Activated CD4-positive, alpha-beta T cell treated with anti-CD3 and anti-CD28 coated beads, Interleukin-2, amount 50 U/mL, for 48 hours (primary cell): ENCODE measurements at regions not wholly inside any gene's neighbourhood (a gene's known extent, or its start where the extent isn't known, plus 50 kb on each side); places are given as distances from the start of the nearest gene placed in this dataset.

Experiments
- DNase-seq, 2 experiments: peaks; one replicate each; pipeline ENCODE4 v3.0.0-alpha.2; 2020

GRCh38 chr3:76078101-76078500, 292.8 kb upstream of the ZNF717 start:
- DNase-seq, result no peak

GRCh38 chr3:76083992-76084391, 298.6 kb upstream of the ZNF717 start:
- DNase-seq, result no peak

GRCh38 chr3:76096036-76096435, 310.7 kb upstream of the ZNF717 start:
- no peak for DNase-seq

GRCh38 chr3:76096836-76097588, 311.7 kb upstream of the ZNF717 start:
- no peak for DNase-seq

GRCh38 chr3:76097589-76097969, 312.2 kb upstream of the ZNF717 start:
- no peak for DNase-seq

- DNase-seq, result no peak
Observed at GRCh38 chr3:76099956-76100355, 314.6 kb upstream of the ZNF717 start.

- DNase-seq, result peak in 1 of 2 experiments; percentile 3
Observed at GRCh38 chr3:76107935-76108570, 322.7 kb upstream of the ZNF717 start.

GRCh38 chr3:76111808-76112207, 326.5 kb upstream of the ZNF717 start:
- DNase-seq, result no peak

- no peak for DNase-seq
Observed at GRCh38 chr3:76122007-76122406, 336.7 kb upstream of the ZNF717 start.

GRCh38 chr3:76129441-76129840, 344.1 kb upstream of the ZNF717 start:
- DNase-seq, result no peak

- no peak for DNase-seq
Observed at GRCh38 chr3:76131396-76132153, 346.2 kb upstream of the ZNF717 start.

GRCh38 chr3:76132154-76132470, 346.8 kb upstream of the ZNF717 start:
- DNase-seq, result no peak

- no peak for DNase-seq
Observed at GRCh38 chr3:76134166-76134565, 348.8 kb upstream of the ZNF717 start.

GRCh38 chr3:76138921-76139320, 353.6 kb upstream of the ZNF717 start:
- no peak for DNase-seq

GRCh38 chr3:76147846-76148245, 362.5 kb upstream of the ZNF717 start:
- DNase-seq, result no peak

GRCh38 chr3:76152028-76152427, 366.7 kb upstream of the ZNF717 start:
- DNase-seq, result no peak

- DNase-seq, result no peak
Observed at GRCh38 chr3:76161856-76162255, 376.5 kb upstream of the ZNF717 start.

- no peak for DNase-seq
Observed at GRCh38 chr3:76171647-76172046, 386.3 kb upstream of the ZNF717 start.

- DNase-seq, result no peak
Observed at GRCh38 chr3:76177610-76178009, 392.3 kb upstream of the ZNF717 start.

GRCh38 chr3:76178412-76178811, 393.1 kb upstream of the ZNF717 start:
- no peak for DNase-seq

GRCh38 chr3:76181213-76181612, 395.9 kb upstream of the ZNF717 start:
- no peak for DNase-seq

- no peak for DNase-seq
Observed at GRCh38 chr3:76198086-76198485, 412.7 kb upstream of the ZNF717 start.

- DNase-seq, result no peak
Observed at GRCh38 chr3:76199382-76199781, 414.0 kb upstream of the ZNF717 start.

- no peak for DNase-seq
Observed at GRCh38 chr3:76203578-76203977, 418.2 kb upstream of the ZNF717 start.
